Activated T-helper 17 cell treated with anti-CD3 and anti-CD28 coated beads, Interleukin-2, amount 50 U/mL, for 72 hours (primary cell): ENCODE measurements at regions not wholly inside any gene's neighbourhood (a gene's known extent, or its start where the extent isn't known, plus 50 kb on each side); places are given as distances from the start of the nearest gene placed in this dataset.

Source experiments
- ATAC-seq: fragments of 150-1000 bp; cut with Tn5 transposase; replicated peaks from 2 replicates; pipeline ENCODE4 v1.10.0; 2021; ENCODE audit warnings: mild to moderate bottlenecking, moderate library complexity
- H3K27ac Mint-ChIP-seq: one replicate; pipeline ENCODE4 v1.8.0; 2022; ENCODE audit warnings: mixed read lengths
- H3K27me3 Mint-ChIP-seq: one replicate; pipeline ENCODE4 v1.8.0; 2022; ENCODE audit warnings: mixed read lengths
- H3K36me3 Mint-ChIP-seq: one replicate; pipeline ENCODE4 v1.8.0; 2022; ENCODE audit warnings: low read depth, mild to moderate bottlenecking, mixed read lengths
- H3K4me1 Mint-ChIP-seq: one replicate; pipeline ENCODE4 v1.8.0; 2022; ENCODE audit warnings: mixed read lengths
- H3K4me3 Mint-ChIP-seq: one replicate; pipeline ENCODE4 v1.8.0; 2022; ENCODE audit warnings: mild to moderate bottlenecking, mixed read lengths
- H3K9me3 Mint-ChIP-seq: one replicate; pipeline ENCODE4 v1.8.0; 2022; ENCODE audit warnings: mixed read lengths

GRCh38 chr17:34776456-34777443, 184.5 kb downstream of the CCT6B start:
- Mint-ChIP-seq H3K4me3 (no peak overlapping the region), H3K4me1 (no peaks in the 10 kb centered on the region), H3K36me3 (no peaks in the 10 kb centered on the region), H3K9me3 (peaks cover 8% of the 10 kb centered on the region), H3K27me3 (peaks cover 24% of the 10 kb centered on the region), H3K27ac (no peak overlapping the region)
- ATAC-seq: no peak

- peaks cover 22% of the 10 kb centered on the region for H3K27me3 Mint-ChIP-seq
- H3K4me3 Mint-ChIP-seq: no peak overlapping the region
- H3K36me3 Mint-ChIP-seq: no peaks in the 10 kb centered on the region
- H3K4me1 Mint-ChIP-seq: no peaks in the 10 kb centered on the region
- no peak for ATAC-seq
- no peaks in the 10 kb centered on the region for H3K9me3 Mint-ChIP-seq
- no peak overlapping the region for H3K27ac Mint-ChIP-seq
These were observed 188.2 kb downstream of the CCT6B start for GRCh38 chr17:34773036-34773435.

- Mint-ChIP-seq H3K4me3 (no peak overlapping the region), H3K4me1 (no peaks in the 10 kb centered on the region), H3K27me3 (peaks cover 22% of the 10 kb centered on the region), H3K36me3 (no peaks in the 10 kb centered on the region), H3K27ac (no peak overlapping the region), H3K9me3 (no peaks in the 10 kb centered on the region)
- ATAC-seq: no peak
These were observed 189.4 kb downstream of the CCT6B start for GRCh38 chr17:34771891-34772290.

- H3K4me1 Mint-ChIP-seq: no peaks in the 10 kb centered on the region
- no peaks in the 10 kb centered on the region for H3K36me3 Mint-ChIP-seq
- ATAC-seq: no peak
- H3K27ac Mint-ChIP-seq: no peak overlapping the region
- no peak overlapping the region for H3K4me3 Mint-ChIP-seq
- no peaks in the 10 kb centered on the region for H3K9me3 Mint-ChIP-seq
- peaks cover 22% of the 10 kb centered on the region for H3K27me3 Mint-ChIP-seq
These were observed 190.7 kb downstream of the CCT6B start for GRCh38 chr17:34770586-34770985.

- H3K27ac Mint-ChIP-seq: no peak overlapping the region
- ATAC-seq: no peak
- H3K4me1 Mint-ChIP-seq: no peaks in the 10 kb centered on the region
- no peak overlapping the region for H3K4me3 Mint-ChIP-seq
- H3K9me3 Mint-ChIP-seq: no peaks in the 10 kb centered on the region
- no peaks in the 10 kb centered on the region for H3K36me3 Mint-ChIP-seq
- peaks cover 19% of the 10 kb centered on the region for H3K27me3 Mint-ChIP-seq
These were observed 190.5 kb downstream of the TMEM132E start for GRCh38 chr17:34769899-34770298.

GRCh38 chr17:34769049-34769448, 189.7 kb downstream of the TMEM132E start:
- ATAC-seq: no peak
- Mint-ChIP-seq H3K4me3 (no peak overlapping the region), H3K27me3 (peaks cover 21% of the 10 kb centered on the region), H3K9me3 (no peaks in the 10 kb centered on the region), H3K36me3 (no peaks in the 10 kb centered on the region), H3K27ac (no peak overlapping the region), H3K4me1 (no peaks in the 10 kb centered on the region)

GRCh38 chr17:34765291-34765690, 185.9 kb downstream of the TMEM132E start:
- peaks cover 23% of the 10 kb centered on the region for H3K27me3 Mint-ChIP-seq
- H3K9me3 Mint-ChIP-seq: no peaks in the 10 kb centered on the region

GRCh38 chr17:34764716-34765115, 185.3 kb downstream of the TMEM132E start:
- Mint-ChIP-seq H3K27me3 (peaks cover 23% of the 10 kb centered on the region), H3K4me3 (no peak overlapping the region), H3K4me1 (no peaks in the 10 kb centered on the region), H3K27ac (no peak overlapping the region), H3K36me3 (no peaks in the 10 kb centered on the region), H3K9me3 (no peaks in the 10 kb centered on the region)
- no peak for ATAC-seq

More at GRCh38 chr17:34765291-34765690, 185.9 kb downstream of the TMEM132E start:
- Mint-ChIP-seq H3K4me3 (no peak overlapping the region), H3K4me1 (no peaks in the 10 kb centered on the region), H3K27ac (no peak overlapping the region), H3K36me3 (no peaks in the 10 kb centered on the region)
- no peak for ATAC-seq

- no peaks in the 10 kb centered on the region for H3K4me1 Mint-ChIP-seq
- H3K9me3 Mint-ChIP-seq: no peaks in the 10 kb centered on the region
- ATAC-seq: no peak
- H3K27ac Mint-ChIP-seq: no peak overlapping the region
- H3K27me3 Mint-ChIP-seq: peaks cover 23% of the 10 kb centered on the region
- H3K36me3 Mint-ChIP-seq: no peaks in the 10 kb centered on the region
- H3K4me3 Mint-ChIP-seq: no peak overlapping the region
These were observed 184.6 kb downstream of the TMEM132E start for GRCh38 chr17:34763728-34764665.

GRCh38 chr17:34762078-34762477, 182.7 kb downstream of the TMEM132E start:
- Mint-ChIP-seq H3K9me3 (no peaks in the 10 kb centered on the region), H3K4me3 (no peak overlapping the region), H3K27me3 (peaks cover 30% of the 10 kb centered on the region), H3K4me1 (no peaks in the 10 kb centered on the region), H3K36me3 (no peaks in the 10 kb centered on the region), H3K27ac (no peak overlapping the region)
- ATAC-seq: no peak

- Mint-ChIP-seq H3K4me1 (no peaks in the 10 kb centered on the region), H3K27ac (no peak overlapping the region), H3K36me3 (no peaks in the 10 kb centered on the region), H3K9me3 (no peaks in the 10 kb centered on the region), H3K27me3 (peaks cover 30% of the 10 kb centered on the region), H3K4me3 (no peak overlapping the region)
- ATAC-seq: no peak
These were observed 182.3 kb downstream of the TMEM132E start for GRCh38 chr17:34761646-34762045.

- H3K27ac Mint-ChIP-seq: no peak overlapping the region
- no peaks in the 10 kb centered on the region for H3K36me3 Mint-ChIP-seq
- H3K9me3 Mint-ChIP-seq: no peaks in the 10 kb centered on the region
- H3K4me1 Mint-ChIP-seq: no peaks in the 10 kb centered on the region
- no peak overlapping the region for H3K4me3 Mint-ChIP-seq
- peaks cover 33% of the 10 kb centered on the region for H3K27me3 Mint-ChIP-seq
- no peak for ATAC-seq
These were observed 181.6 kb downstream of the TMEM132E start for GRCh38 chr17:34760931-34761495.

GRCh38 chr17:34758718-34759117, 179.3 kb downstream of the TMEM132E start:
- Mint-ChIP-seq H3K27me3 (peaks cover 38% of the 10 kb centered on the region), H3K9me3 (no peaks in the 10 kb centered on the region), H3K4me3 (no peak overlapping the region), H3K27ac (no peak overlapping the region), H3K36me3 (no peaks in the 10 kb centered on the region), H3K4me1 (no peaks in the 10 kb centered on the region)
- ATAC-seq: no peak

- no peak overlapping the region for H3K27ac Mint-ChIP-seq
- no peak overlapping the region for H3K4me3 Mint-ChIP-seq
- no peak for ATAC-seq
- no peaks in the 10 kb centered on the region for H3K36me3 Mint-ChIP-seq
- no peaks in the 10 kb centered on the region for H3K9me3 Mint-ChIP-seq
- H3K27me3 Mint-ChIP-seq: peaks cover 34% of the 10 kb centered on the region
- H3K4me1 Mint-ChIP-seq: no peaks in the 10 kb centered on the region
These were observed 178.9 kb downstream of the TMEM132E start for GRCh38 chr17:34758316-34758715.
